Karpas-422 (cell line): ENCODE measurements at regions not wholly inside any gene's neighbourhood (a gene's known extent, or its start where the extent isn't known, plus 50 kb on each side); places are given as distances from the start of the nearest gene placed in this dataset.
"Not testable (repeated sequence)": the region's sequence is repeated elsewhere in the genome, so short reads cannot be mapped to it uniquely, and the experiment has no call there.

Experiments
- DNase-seq: peaks from one replicate; pipeline ENCODE4 v3.0.0-alpha.2; 2015
- H2AFZ ChIP-seq: fragments of 200-600 bp; sonication (generic); 2 replicates; pipeline ENCODE4 v1.6.1; 2014; ENCODE audit warnings: antibody characterized with exemption, low read length, mixed read lengths
- H3K27ac ChIP-seq: fragments of 200-600 bp; sonication (generic); 2 replicates; pipeline ENCODE4 v1.5.1; 2014; ENCODE audit warnings: mild to moderate bottlenecking, low read length, moderate library complexity
- H3K27me3 ChIP-seq: fragments of 200-600 bp; sonication (generic); 2 replicates; pipeline ENCODE4 v1.6.1; 2014; ENCODE audit warnings: low read length, mixed read lengths
- H3K36me3 ChIP-seq: fragments of 200-600 bp; sonication (generic); 2 replicates; pipeline ENCODE4 v1.6.1; 2014; ENCODE audit warnings: low read length, mixed read lengths; ENCODE audit not compliant: insufficient read depth
- H3K4me1 ChIP-seq: fragments of 200-600 bp; sonication (generic); 2 replicates; pipeline ENCODE4 v1.6.1; 2014; ENCODE audit warnings: mild to moderate bottlenecking, low read length, mixed read lengths
- H3K4me2 ChIP-seq: fragments of 200-600 bp; sonication (generic); 2 replicates; pipeline ENCODE4 v1.6.1; 2014; ENCODE audit warnings: low read length, low read depth, mild to moderate bottlenecking; ENCODE audit not compliant: poor library complexity, severe bottlenecking
- H3K4me3 ChIP-seq: fragments of 200-600 bp; sonication (generic); 2 replicates; pipeline ENCODE4 v1.5.1; 2014; ENCODE audit warnings: mild to moderate bottlenecking, antibody characterized with exemption, low read length, mixed read lengths
- H3K79me2 ChIP-seq: fragments of 200-600 bp; sonication (generic); 2 replicates; pipeline ENCODE4 v1.6.1; 2014; ENCODE audit warnings: mild to moderate bottlenecking, low read length, mixed read lengths
- H3K9ac ChIP-seq: fragments of 200-600 bp; sonication (generic); 2 replicates; pipeline ENCODE4 v1.6.0; 2014; ENCODE audit warnings: low read length
- H3K9me2 ChIP-seq: fragments of 200-600 bp; sonication (generic), shearing (Covaris generic); replicated peaks from 2 replicates; pipeline ENCODE4 v1.6.0; 2014; ENCODE audit warnings: mild to moderate bottlenecking, low read length, moderate library complexity; ENCODE audit not compliant: insufficient read depth
- H3K9me3 ChIP-seq: fragments of 300-700, 200-600 bp; sonication (generic); 2 replicates; pipeline ENCODE4 v1.6.1; 2014; ENCODE audit warnings: low read length, mixed read lengths
- H4K20me1 ChIP-seq: fragments of 200-600 bp; sonication (generic); 2 replicates; pipeline ENCODE4 v1.6.1; 2014; ENCODE audit warnings: mild to moderate bottlenecking, antibody characterized with exemption, low read length, low read depth; ENCODE audit not compliant: insufficient read depth

DNA sequence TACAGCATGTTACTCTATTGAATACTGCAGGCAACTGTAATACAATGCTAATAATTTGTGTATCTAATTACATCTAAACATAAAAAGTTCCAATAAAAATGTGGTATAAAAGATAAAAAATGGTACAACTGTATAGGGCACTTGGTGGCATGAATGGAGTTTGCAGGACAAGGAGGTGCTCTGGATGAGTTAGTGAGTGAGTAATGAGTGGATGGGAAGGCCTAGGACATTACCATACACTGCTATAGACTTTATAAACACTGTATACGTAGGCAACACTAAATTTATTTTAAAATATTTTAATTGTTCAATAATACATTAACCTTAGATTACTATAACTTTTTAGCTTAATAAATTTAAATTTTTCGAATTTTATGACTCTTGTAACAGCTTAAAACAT is 579.6 kb upstream of the MAN1A1 start:
- H3K79me2 ChIP-seq = no peaks in the 10 kb centered on the region
- no peaks in the 10 kb centered on the region for H3K9me2 ChIP-seq
- no peaks in the 10 kb centered on the region for H3K27me3 ChIP-seq
- H3K4me3 ChIP-seq = no peak overlapping the region
- H3K4me2 ChIP-seq = no peak overlapping the region
- H3K9me3 ChIP-seq = peaks cover 26% of the 10 kb centered on the region
- no peak for DNase-seq
- no peak overlapping the region for H3K9ac ChIP-seq
- no peak overlapping the region for H2AFZ ChIP-seq
- H4K20me1 ChIP-seq = no peaks in the 10 kb centered on the region
- H3K4me1 ChIP-seq = no peaks in the 10 kb centered on the region
- no peaks in the 10 kb centered on the region; the same call in 1 of the 2 replicates for H3K36me3 ChIP-seq
- no peak overlapping the region for H3K27ac ChIP-seq

- not testable (repeated sequence) for H3K4me2 ChIP-seq, H3K79me2 ChIP-seq, DNase-seq, H3K9me2 ChIP-seq, H3K27me3 ChIP-seq, H3K4me1 ChIP-seq, H3K9ac ChIP-seq, H3K4me3 ChIP-seq, H4K20me1 ChIP-seq, H3K27ac ChIP-seq, H2AFZ ChIP-seq, H3K36me3 ChIP-seq
- H3K9me3 ChIP-seq = peaks cover 28% of the 10 kb centered on the region
These were observed 575.3 kb upstream of the MAN1A1 start for GRCh38 chr6:119924888-119925287.

DNA sequence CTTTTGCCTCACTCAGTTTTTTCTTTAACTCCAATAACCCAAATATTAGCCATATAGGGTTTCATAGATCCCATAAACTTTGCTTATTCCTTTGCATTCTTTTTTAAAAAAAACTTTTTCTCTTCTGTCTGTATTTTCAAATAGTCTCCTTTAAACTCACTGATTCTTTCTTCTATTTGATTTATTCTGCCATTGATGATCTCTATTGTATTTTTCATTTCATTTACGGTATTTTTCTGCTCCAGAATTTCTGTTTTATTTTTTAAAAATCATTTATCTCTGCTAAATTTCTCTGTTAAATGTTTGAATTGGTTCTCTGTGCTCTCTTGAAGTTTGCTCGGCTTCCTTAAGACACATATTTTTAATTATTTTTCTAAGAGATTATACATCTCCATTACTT is 573.3 kb upstream of the MAN1A1 start:
- Histone ChIP-seq H2AFZ (no peak overlapping the region), H3K9ac (no peak overlapping the region), H3K79me2 (no peaks in the 10 kb centered on the region), H3K4me3 (no peak overlapping the region), H3K9me2 (no peaks in the 10 kb centered on the region), H3K4me1 (no peaks in the 10 kb centered on the region), H4K20me1 (no peaks in the 10 kb centered on the region), H3K36me3 (no peaks in the 10 kb centered on the region; the same call in 1 of the 2 replicates), H3K27me3 (no peaks in the 10 kb centered on the region), H3K27ac (no peak overlapping the region), H3K9me3 (peaks cover 31% of the 10 kb centered on the region), H3K4me2 (no peak overlapping the region)
- DNase-seq = no peak

DNA sequence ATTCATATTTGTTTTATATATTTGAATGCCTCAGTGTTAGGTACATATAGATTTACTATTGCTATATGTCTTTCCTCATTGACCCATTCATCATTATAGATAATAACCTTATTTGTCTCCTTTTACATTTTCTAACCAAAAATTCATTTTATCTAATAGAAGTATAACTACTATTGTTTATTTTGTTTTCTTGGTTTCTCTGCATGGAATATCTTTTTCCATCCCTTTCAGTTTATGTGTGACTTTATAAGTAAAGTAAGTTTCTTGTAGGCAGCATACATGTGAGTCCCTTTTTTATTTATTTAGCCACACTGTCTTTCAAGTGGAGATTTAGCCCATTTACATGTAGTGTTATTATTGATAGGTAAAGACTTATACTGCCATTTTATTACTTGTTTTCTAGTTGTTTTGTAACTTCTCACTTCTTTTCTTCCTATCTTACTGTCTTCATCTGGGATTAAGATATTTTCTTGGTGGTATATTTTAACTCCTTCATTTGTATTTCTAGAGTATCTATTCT is 572.0 kb upstream of the MAN1A1 start:
- no peak for DNase-seq
- no peak overlapping the region for H3K27ac ChIP-seq
- no peaks in the 10 kb centered on the region for H4K20me1 ChIP-seq
- H3K4me3 ChIP-seq = no peak overlapping the region
- no peaks in the 10 kb centered on the region for H3K36me3 ChIP-seq
- no peaks in the 10 kb centered on the region for H3K9me2 ChIP-seq
- H3K27me3 ChIP-seq = no peaks in the 10 kb centered on the region
- no peaks in the 10 kb centered on the region for H3K4me1 ChIP-seq
- H3K9ac ChIP-seq = no peak overlapping the region
- H3K79me2 ChIP-seq = no peaks in the 10 kb centered on the region
- H3K4me2 ChIP-seq = no peak overlapping the region
- peaks cover 20% of the 10 kb centered on the region for H3K9me3 ChIP-seq
- H2AFZ ChIP-seq = no peak overlapping the region

DNA sequence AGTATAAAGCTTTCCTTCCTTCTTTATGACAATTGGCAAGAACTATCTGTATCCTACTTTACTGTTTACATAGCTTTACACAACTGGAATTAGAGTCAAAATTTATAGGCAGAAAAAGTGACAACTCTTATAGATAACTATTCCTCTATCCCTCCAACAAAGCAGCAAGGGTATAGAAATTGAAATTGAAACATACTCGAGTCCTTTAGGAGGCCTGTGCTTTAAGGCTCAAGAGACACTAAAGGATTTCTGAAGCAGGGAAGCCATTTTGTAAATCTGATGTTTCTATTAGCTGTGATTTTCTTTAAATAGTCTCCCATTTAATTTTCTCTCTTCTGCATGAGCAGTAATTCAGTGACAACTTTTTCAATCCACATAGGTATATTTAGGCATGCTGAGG is 567.6 kb upstream of the MAN1A1 start:
- no peaks in the 10 kb centered on the region for H3K36me3 ChIP-seq
- H3K9me3 ChIP-seq = peaks cover 19% of the 10 kb centered on the region
- no peak overlapping the region for H3K27ac ChIP-seq
- no peaks in the 10 kb centered on the region for H3K4me1 ChIP-seq
- H3K27me3 ChIP-seq = no peaks in the 10 kb centered on the region
- no peaks in the 10 kb centered on the region for H3K79me2 ChIP-seq
- H3K4me2 ChIP-seq = no peak overlapping the region
- DNase-seq = no peak
- no peaks in the 10 kb centered on the region for H3K9me2 ChIP-seq
- H3K4me3 ChIP-seq = no peak overlapping the region
- H2AFZ ChIP-seq = no peak overlapping the region
- H4K20me1 ChIP-seq = no peaks in the 10 kb centered on the region
- H3K9ac ChIP-seq = no peak overlapping the region

- Histone ChIP-seq H3K36me3 (no peaks in the 10 kb centered on the region), H3K9ac (no peak overlapping the region), H3K27me3 (no peaks in the 10 kb centered on the region), H3K79me2 (no peaks in the 10 kb centered on the region), H4K20me1 (no peaks in the 10 kb centered on the region), H3K4me2 (no peak overlapping the region), H3K27ac (no peak overlapping the region), H3K4me1 (no peaks in the 10 kb centered on the region), H3K4me3 (no peak overlapping the region), H2AFZ (no peak overlapping the region), H3K9me3 (peaks cover 16% of the 10 kb centered on the region), H3K9me2 (no peaks in the 10 kb centered on the region)
- no peak for DNase-seq
These were observed 566.4 kb upstream of the MAN1A1 start for GRCh38 chr6:119915971-119916370.

- DNase-seq = no peak
- peaks cover 3% of the 10 kb centered on the region; the same call in 1 of the 2 replicates for H3K9me3 ChIP-seq
- no peaks in the 10 kb centered on the region for H4K20me1 ChIP-seq
- H3K27me3 ChIP-seq = no peaks in the 10 kb centered on the region
- no peak overlapping the region for H3K9ac ChIP-seq
- no peak overlapping the region for H3K4me3 ChIP-seq
- H2AFZ ChIP-seq = no peak overlapping the region
- H3K4me2 ChIP-seq = no peak overlapping the region
- no peaks in the 10 kb centered on the region for H3K9me2 ChIP-seq
- no peaks in the 10 kb centered on the region for H3K79me2 ChIP-seq
- H3K27ac ChIP-seq = no peak overlapping the region
- H3K4me1 ChIP-seq = no peaks in the 10 kb centered on the region
- no peaks in the 10 kb centered on the region for H3K36me3 ChIP-seq
These were observed 558.6 kb upstream of the MAN1A1 start for GRCh38 chr6:119908157-119908556.

GRCh38 chr6:119902681-119903080 is 553.1 kb upstream of the MAN1A1 start:
- no peaks in the 10 kb centered on the region for H3K9me3 ChIP-seq
- H3K27ac ChIP-seq = no peak overlapping the region
- no peaks in the 10 kb centered on the region for H3K27me3 ChIP-seq
- no peak overlapping the region for H3K9ac ChIP-seq
- H3K79me2 ChIP-seq = no peaks in the 10 kb centered on the region
- no peak overlapping the region for H3K4me3 ChIP-seq
- H4K20me1 ChIP-seq = no peaks in the 10 kb centered on the region
- no peaks in the 10 kb centered on the region for H3K9me2 ChIP-seq
- H3K4me2 ChIP-seq = no peak overlapping the region
- no peak overlapping the region for H2AFZ ChIP-seq
- no peaks in the 10 kb centered on the region for H3K4me1 ChIP-seq
- DNase-seq = no peak
- no peaks in the 10 kb centered on the region for H3K36me3 ChIP-seq

- H3K9me2 ChIP-seq = no peaks in the 10 kb centered on the region
- H3K79me2 ChIP-seq = no peaks in the 10 kb centered on the region
- no peak for DNase-seq
- H3K9me3 ChIP-seq = no peaks in the 10 kb centered on the region
- no peaks in the 10 kb centered on the region for H3K36me3 ChIP-seq
- no peaks in the 10 kb centered on the region for H3K4me1 ChIP-seq
- no peak overlapping the region for H3K9ac ChIP-seq
- no peak overlapping the region for H2AFZ ChIP-seq
- H3K27me3 ChIP-seq = no peaks in the 10 kb centered on the region
- H3K4me2 ChIP-seq = no peak overlapping the region
- no peaks in the 10 kb centered on the region for H4K20me1 ChIP-seq
- H3K4me3 ChIP-seq = no peak overlapping the region
- H3K27ac ChIP-seq = no peak overlapping the region
These were observed 547.2 kb upstream of the MAN1A1 start for GRCh38 chr6:119896806-119897205.
